ENCODE measurements at regions not wholly inside any gene's neighbourhood (a gene's known extent, or its start where the extent isn't known, plus 50 kb on each side); places are given as distances from the start of the nearest gene placed in this dataset.
A peak's percentile ranks its signal among the peaks of the same experiment; 100 is the strongest.

- Mint-ChIP-seq H3K27me3 (ENCODE audit: insufficient read depth, low read depth) (peaks cover 8% of the 10 kb centered on the region), H3K9me3 (no peaks in the 10 kb centered on the region), H3K4me1 (peaks cover 6% of the 10 kb centered on the region), H3K27ac (no peak overlapping the region), H3K4me3 (no peak overlapping the region), H3K36me3 (no peaks in the 10 kb centered on the region)
- H3K4me2 ChIP-seq: no peak overlapping the region
- H3F3A ChIP-seq (ENCODE audit: low read depth): no peaks in the 10 kb centered on the region
- no peaks in the 10 kb centered on the region for H3K27me3 ChIP-seq
- H3K79me2 ChIP-seq (ENCODE audit: low read depth): no peaks in the 10 kb centered on the region
- H3K9me3 ChIP-seq (ENCODE audit: low read depth): no peaks in the 10 kb centered on the region
- DNase-seq (ENCODE audit: low spot score): no peak
- H4K20me1 ChIP-seq (ENCODE audit: low read depth): no peaks in the 10 kb centered on the region
- H3K36me3 ChIP-seq: no peaks in the 10 kb centered on the region
- H3K4me3 ChIP-seq: no peak overlapping the region
- H3K9ac ChIP-seq: no peak overlapping the region
- no peak overlapping the region for H3K27ac ChIP-seq
- H2AFZ ChIP-seq (replicated peaks): no peak overlapping the region
- TF ChIP-seq EZH2 (IDR thresholded peaks at IDR 0.05) (no peak), CTCF (IDR thresholded peaks at IDR 0.05) (no peak), EZH2phosphoT487 (IDR thresholded peaks at IDR 0.05) (no peak)
- no peaks in the 10 kb centered on the region for H3K4me1 ChIP-seq
Measured at GRCh38 chr4:152091405-152091804, 330.6 kb upstream of the GATB start.

- Histone ChIP-seq H3K4me3 (no peak overlapping the region), H3K36me3 (no peaks in the 10 kb centered on the region), H3K4me1 (no peaks in the 10 kb centered on the region), H2AFZ (replicated peaks) (no peak overlapping the region), H3K4me2 (no peak overlapping the region), H3K9ac (no peak overlapping the region), H3K9me3 (ENCODE audit: low read depth) (no peaks in the 10 kb centered on the region), H4K20me1 (ENCODE audit: low read depth) (no peaks in the 10 kb centered on the region), H3K79me2 (ENCODE audit: low read depth) (no peaks in the 10 kb centered on the region), H3K27me3 (no peaks in the 10 kb centered on the region), H3K27ac (no peak overlapping the region), H3F3A (ENCODE audit: low read depth) (no peaks in the 10 kb centered on the region)
- peaks cover 8% of the 10 kb centered on the region for H3K27me3 Mint-ChIP-seq (ENCODE audit: insufficient read depth, low read depth)
- H3K4me1 Mint-ChIP-seq: peaks cover 6% of the 10 kb centered on the region
- H3K4me3 Mint-ChIP-seq: no peak overlapping the region
- no peaks in the 10 kb centered on the region for H3K9me3 Mint-ChIP-seq
- H3K27ac Mint-ChIP-seq: peak overlapping the region; percentile 67
- DNase-seq (ENCODE audit: low spot score): no peak
- no peaks in the 10 kb centered on the region for H3K36me3 Mint-ChIP-seq
- TF ChIP-seq CTCF (IDR thresholded peaks at IDR 0.05) (no peak), EZH2 (IDR thresholded peaks at IDR 0.05) (no peak), EZH2phosphoT487 (IDR thresholded peaks at IDR 0.05) (no peak)
Measured at GRCh38 chr4:152090543-152090942, 329.7 kb upstream of the GATB start.

DNA sequence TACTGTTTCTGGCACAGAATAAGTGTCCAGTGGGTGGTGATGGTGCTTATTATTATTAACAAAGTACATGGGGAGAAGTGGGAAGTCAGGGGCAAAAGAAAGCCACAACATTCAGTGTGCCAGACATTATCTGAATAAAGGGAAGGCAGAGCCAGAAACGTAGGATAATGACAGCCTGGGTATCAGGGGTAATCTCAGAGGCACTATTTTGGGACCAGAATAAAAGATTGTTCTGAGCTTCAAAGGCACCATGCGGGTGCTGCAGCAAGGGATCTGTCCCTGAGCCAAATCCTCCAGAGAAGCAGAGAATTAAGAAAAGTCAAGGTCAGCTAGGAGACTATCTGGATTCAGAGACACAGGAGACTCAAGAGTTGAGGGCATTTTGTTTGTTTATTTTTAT lies 328.8 kb upstream of the GATB start:
- no peaks in the 10 kb centered on the region for H3K4me1 ChIP-seq
- Mint-ChIP-seq H3K36me3 (no peaks in the 10 kb centered on the region), H3K4me3 (no peak overlapping the region), H3K27me3 (ENCODE audit: insufficient read depth, low read depth) (peaks cover 4% of the 10 kb centered on the region), H3K4me1 (peaks cover 6% of the 10 kb centered on the region), H3K9me3 (no peaks in the 10 kb centered on the region), H3K27ac (no peak overlapping the region)
- no peak for TF ChIP-seq EZH2phosphoT487 (IDR thresholded peaks at IDR 0.05)
- no peak for TF ChIP-seq EZH2 (IDR thresholded peaks at IDR 0.05)
- TF ChIP-seq CTCF (IDR thresholded peaks at IDR 0.05): no peak
- no peak overlapping the region for H3K4me3 ChIP-seq
- no peaks in the 10 kb centered on the region for H4K20me1 ChIP-seq (ENCODE audit: low read depth)
- H3K27me3 ChIP-seq: no peaks in the 10 kb centered on the region
- no peaks in the 10 kb centered on the region for H3K79me2 ChIP-seq (ENCODE audit: low read depth)
- H3K4me2 ChIP-seq: no peak overlapping the region
- no peaks in the 10 kb centered on the region for H3K9me3 ChIP-seq (ENCODE audit: low read depth)
- H3K9ac ChIP-seq: no peak overlapping the region
- no peaks in the 10 kb centered on the region for H3K36me3 ChIP-seq
- H3K27ac ChIP-seq: no peak overlapping the region
- no peaks in the 10 kb centered on the region for H3F3A ChIP-seq (ENCODE audit: low read depth)
- no peak overlapping the region for H2AFZ ChIP-seq (replicated peaks)
- DNase-seq (ENCODE audit: low spot score): no peak

DNA sequence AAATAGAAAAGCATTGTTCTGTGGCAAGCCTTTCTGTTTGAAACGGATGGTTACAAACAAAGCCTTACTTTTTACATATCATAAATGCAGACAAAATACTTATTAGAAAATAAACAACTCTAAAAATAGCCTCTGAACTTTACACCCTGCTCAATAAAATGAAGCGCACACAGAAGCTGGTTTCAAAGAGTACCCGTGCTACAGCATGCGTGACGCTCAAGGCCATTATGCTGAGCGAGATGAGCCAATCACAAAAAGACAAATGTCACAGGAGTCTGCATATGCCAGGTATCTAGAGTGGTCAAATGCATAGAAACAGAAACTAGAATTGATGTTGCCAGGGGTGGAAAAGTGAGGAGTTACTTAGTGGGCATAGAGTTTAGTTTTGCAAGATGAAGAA lies 326.5 kb upstream of the GATB start:
- DNase-seq (ENCODE audit: low spot score): no peak
- H3K79me2 ChIP-seq (ENCODE audit: low read depth): no peaks in the 10 kb centered on the region
- no peaks in the 10 kb centered on the region for H4K20me1 ChIP-seq (ENCODE audit: low read depth)
- Mint-ChIP-seq H3K4me1 (peaks cover 6% of the 10 kb centered on the region), H3K36me3 (no peaks in the 10 kb centered on the region), H3K27ac (no peak overlapping the region), H3K27me3 (ENCODE audit: insufficient read depth, low read depth) (peaks cover 2% of the 10 kb centered on the region), H3K9me3 (no peaks in the 10 kb centered on the region), H3K4me3 (no peak overlapping the region)
- no peak overlapping the region for H3K4me2 ChIP-seq
- no peak overlapping the region for H3K9ac ChIP-seq
- H3K9me3 ChIP-seq (ENCODE audit: low read depth): no peaks in the 10 kb centered on the region
- no peaks in the 10 kb centered on the region for H3K27me3 ChIP-seq
- no peak overlapping the region for H2AFZ ChIP-seq (replicated peaks)
- TF ChIP-seq CTCF (IDR thresholded peaks at IDR 0.05) (no peak), EZH2 (IDR thresholded peaks at IDR 0.05) (no peak), EZH2phosphoT487 (IDR thresholded peaks at IDR 0.05) (no peak)
- no peak overlapping the region for H3K27ac ChIP-seq
- no peaks in the 10 kb centered on the region for H3K4me1 ChIP-seq
- H3F3A ChIP-seq (ENCODE audit: low read depth): no peaks in the 10 kb centered on the region
- H3K4me3 ChIP-seq: no peak overlapping the region
- H3K36me3 ChIP-seq: no peaks in the 10 kb centered on the region
